Parathyroid adenoma (tissue), 2 donors: ENCODE measurements at regions not wholly inside any gene's neighbourhood (a gene's known extent, or its start where the extent isn't known, plus 50 kb on each side); places are given as distances from the start of the nearest gene placed in this dataset.

Experiments used
- H2AFZ ChIP-seq: fragments of 300-600 bp; sonication (generic); one replicate; pipeline ENCODE4 v1.7.0; 2017; ENCODE audit warnings: antibody characterized with exemption, mild to moderate bottlenecking
- H3K27ac ChIP-seq: fragments of 300-600 bp; sonication (generic); one replicate; pipeline ENCODE4 v1.7.0; 2017
- H3K27me3 ChIP-seq: fragments of 300-600 bp; sonication (generic); one replicate; pipeline ENCODE4 v1.7.0; 2017; ENCODE audit warnings: low read length; ENCODE audit not compliant: control insufficient read depth, insufficient read depth
- H3K36me3 ChIP-seq: fragments of 300-600 bp; sonication (generic); one replicate; pipeline ENCODE4 v1.7.0; 2017; ENCODE audit warnings: low read length; ENCODE audit not compliant: control insufficient read depth, insufficient read depth
- H3K4me1 ChIP-seq: fragments of 300-600 bp; sonication (generic); one replicate; pipeline ENCODE4 v1.7.0; 2017; ENCODE audit warnings: control low read depth
- H3K4me2 ChIP-seq: fragments of 300-600 bp; sonication (generic); one replicate; pipeline ENCODE4 v1.7.0; 2017; ENCODE audit warnings: low read length
- H3K4me3 ChIP-seq: fragments of 300-600 bp; sonication (generic); one replicate; pipeline ENCODE4 v1.7.0; 2017; ENCODE audit warnings: low read depth, low read length
- H3K79me2 ChIP-seq: fragments of 300-600 bp; sonication (generic); one replicate; pipeline ENCODE4 v1.7.0; 2017; ENCODE audit warnings: control low read depth
- H3K9ac ChIP-seq: fragments of 300-600 bp; sonication (generic); one replicate; pipeline ENCODE4 v1.7.0; 2017; ENCODE audit warnings: mild to moderate bottlenecking
- H3K9me3 ChIP-seq: fragments of 300-600 bp; sonication (generic); one replicate; pipeline ENCODE4 v1.7.0; 2017; ENCODE audit warnings: low read length; ENCODE audit not compliant: control insufficient read depth
- TF ChIP-seq, protein P1 (sequence below): fragments of 300-600 bp; sonication (generic); IDR thresholded peaks from one replicate; pipeline ENCODE4 v1.7.0; 2017; ENCODE audit warnings: antibody characterized with exemption, mild to moderate bottlenecking
- donor health status: primary hyperparathyroidism.

DNA sequence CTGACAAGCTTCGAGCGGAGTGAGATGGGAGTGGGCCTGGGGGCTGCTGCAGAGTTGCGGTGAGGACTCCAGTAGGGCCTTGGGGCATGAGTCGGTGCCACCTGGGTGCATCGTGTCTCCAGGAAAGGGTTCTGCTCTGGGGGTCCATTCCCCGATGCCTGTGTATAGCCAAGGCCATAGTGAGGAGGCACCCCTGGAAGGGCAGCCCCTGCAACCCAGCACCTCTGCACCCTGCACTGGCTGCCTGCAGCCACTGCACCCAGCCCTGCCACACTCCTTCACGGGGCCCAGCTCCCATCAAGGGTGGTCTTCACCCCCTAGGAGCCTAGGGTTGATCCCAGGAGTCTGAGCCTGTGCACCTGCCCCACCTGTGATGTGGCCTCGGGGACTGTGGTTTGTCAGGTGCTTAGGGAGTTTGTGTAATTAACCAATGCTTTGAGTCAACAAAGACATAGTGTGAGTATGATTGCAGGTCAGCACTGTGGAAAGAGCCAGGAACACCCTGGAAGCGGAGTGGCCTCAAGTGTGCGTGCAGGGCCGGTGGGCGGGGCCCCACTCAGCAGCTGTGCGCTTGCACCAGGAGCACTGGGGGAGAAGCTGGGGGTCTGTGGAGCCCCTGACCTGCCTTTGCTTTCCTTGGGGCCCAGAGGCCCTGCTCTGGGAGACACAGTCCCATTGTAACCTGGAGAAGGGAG is 1299.3 kb downstream of the BRD1 start:
- Histone ChIP-seq H3K79me2 (no peaks in the 10 kb centered on the region), H3K9me3 (no peaks in the 10 kb centered on the region), H3K9ac (no peak overlapping the region), H3K4me1 (no peaks in the 10 kb centered on the region), H3K36me3 (no peaks in the 10 kb centered on the region), H3K4me3 (no peak overlapping the region), H3K27ac (no peak overlapping the region), H2AFZ (no peak overlapping the region), H3K4me2 (no peak overlapping the region), H3K27me3 (peaks cover 4% of the 10 kb centered on the region)
- TF ChIP-seq, protein P1, sequence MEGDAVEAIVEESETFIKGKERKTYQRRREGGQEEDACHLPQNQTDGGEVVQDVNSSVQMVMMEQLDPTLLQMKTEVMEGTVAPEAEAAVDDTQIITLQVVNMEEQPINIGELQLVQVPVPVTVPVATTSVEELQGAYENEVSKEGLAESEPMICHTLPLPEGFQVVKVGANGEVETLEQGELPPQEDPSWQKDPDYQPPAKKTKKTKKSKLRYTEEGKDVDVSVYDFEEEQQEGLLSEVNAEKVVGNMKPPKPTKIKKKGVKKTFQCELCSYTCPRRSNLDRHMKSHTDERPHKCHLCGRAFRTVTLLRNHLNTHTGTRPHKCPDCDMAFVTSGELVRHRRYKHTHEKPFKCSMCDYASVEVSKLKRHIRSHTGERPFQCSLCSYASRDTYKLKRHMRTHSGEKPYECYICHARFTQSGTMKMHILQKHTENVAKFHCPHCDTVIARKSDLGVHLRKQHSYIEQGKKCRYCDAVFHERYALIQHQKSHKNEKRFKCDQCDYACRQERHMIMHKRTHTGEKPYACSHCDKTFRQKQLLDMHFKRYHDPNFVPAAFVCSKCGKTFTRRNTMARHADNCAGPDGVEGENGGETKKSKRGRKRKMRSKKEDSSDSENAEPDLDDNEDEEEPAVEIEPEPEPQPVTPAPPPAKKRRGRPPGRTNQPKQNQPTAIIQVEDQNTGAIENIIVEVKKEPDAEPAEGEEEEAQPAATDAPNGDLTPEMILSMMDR = no peak

DNA sequence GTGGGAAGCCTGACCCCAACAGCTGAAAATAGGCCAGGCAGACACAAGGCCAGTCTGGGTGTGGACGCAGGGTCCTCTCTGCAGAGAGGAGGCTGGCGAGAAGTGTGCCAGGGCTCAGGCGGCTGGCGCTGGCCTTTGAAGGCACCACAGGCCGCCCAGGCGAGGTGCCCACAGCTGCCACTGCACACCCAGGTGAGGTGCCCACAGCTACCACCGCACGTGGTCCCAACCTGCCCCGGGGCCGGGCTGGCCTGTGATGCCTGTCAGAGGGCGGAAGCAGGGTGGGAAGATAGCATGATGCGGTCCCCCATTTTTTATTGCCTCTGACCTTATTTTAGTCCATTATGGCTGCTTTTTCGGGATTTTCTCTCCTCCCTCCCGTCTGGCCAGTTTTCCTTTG is 1303.9 kb downstream of the BRD1 start:
- TF ChIP-seq, protein P1 = no peak
- no peak overlapping the region for H2AFZ ChIP-seq
- H3K4me3 ChIP-seq = no peak overlapping the region
- H3K27me3 ChIP-seq = peaks cover 4% of the 10 kb centered on the region
- no peaks in the 10 kb centered on the region for H3K36me3 ChIP-seq
- H3K4me1 ChIP-seq = no peaks in the 10 kb centered on the region
- H3K79me2 ChIP-seq = no peaks in the 10 kb centered on the region
- no peak overlapping the region for H3K4me2 ChIP-seq
- H3K27ac ChIP-seq = no peak overlapping the region
- no peak overlapping the region for H3K9ac ChIP-seq
- no peaks in the 10 kb centered on the region for H3K9me3 ChIP-seq

DNA sequence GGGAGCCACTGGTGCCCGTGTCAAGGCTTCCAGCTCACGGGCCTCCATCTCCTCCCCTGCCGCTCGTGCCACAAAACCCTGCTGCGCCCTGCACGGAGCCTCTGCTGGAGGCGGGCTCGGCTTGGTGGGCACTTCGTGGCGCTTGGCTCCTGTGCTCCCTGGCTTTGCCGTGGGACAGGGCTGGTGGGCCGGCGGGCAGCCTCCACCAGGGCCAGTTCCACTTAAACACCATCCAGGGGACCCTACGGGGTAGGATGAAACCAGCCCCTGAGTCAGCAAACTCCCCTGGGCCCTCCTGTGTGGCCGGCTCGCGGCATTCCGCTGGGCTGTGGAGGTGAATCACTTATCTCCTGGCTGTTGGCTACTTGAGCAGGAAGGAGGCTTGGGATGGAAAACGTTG is 1304.6 kb downstream of the BRD1 start:
- no peaks in the 10 kb centered on the region for H3K79me2 ChIP-seq
- H3K9ac ChIP-seq = no peak overlapping the region
- H3K36me3 ChIP-seq = no peaks in the 10 kb centered on the region
- no peaks in the 10 kb centered on the region for H3K9me3 ChIP-seq
- no peak overlapping the region for H3K4me2 ChIP-seq
- TF ChIP-seq, protein P1 = no peak
- peaks cover 4% of the 10 kb centered on the region for H3K27me3 ChIP-seq
- H3K4me1 ChIP-seq = no peaks in the 10 kb centered on the region
- H3K4me3 ChIP-seq = no peak overlapping the region
- no peak overlapping the region for H2AFZ ChIP-seq
- H3K27ac ChIP-seq = no peak overlapping the region

DNA sequence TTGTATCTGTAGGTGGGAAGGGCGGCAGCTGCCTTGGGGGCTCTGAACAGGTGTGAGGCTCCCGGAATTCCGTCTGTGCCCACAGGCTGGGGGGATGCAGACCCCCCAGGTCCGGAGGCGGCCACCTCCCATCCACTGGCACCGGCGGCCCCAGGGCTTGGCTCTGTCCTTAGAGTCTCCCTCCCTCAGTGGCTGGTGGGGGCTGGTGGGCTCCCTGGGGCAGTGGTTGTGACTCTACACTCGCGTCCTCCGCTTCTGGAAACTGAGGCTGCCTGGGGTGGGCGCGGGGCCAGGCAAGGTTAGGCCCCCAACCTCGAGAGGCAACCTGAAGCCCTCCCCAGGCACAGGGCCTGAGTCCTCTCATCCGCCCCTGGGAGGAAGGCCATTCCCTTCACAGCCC is 1305.4 kb downstream of the BRD1 start:
- Histone ChIP-seq H3K4me3 (no peak overlapping the region), H3K27me3 (peaks cover 4% of the 10 kb centered on the region), H3K9me3 (no peaks in the 10 kb centered on the region), H3K27ac (no peak overlapping the region), H3K36me3 (no peaks in the 10 kb centered on the region), H3K9ac (no peak overlapping the region), H2AFZ (no peak overlapping the region), H3K4me1 (no peaks in the 10 kb centered on the region), H3K79me2 (no peaks in the 10 kb centered on the region), H3K4me2 (no peak overlapping the region)
- TF ChIP-seq, protein P1 = no peak

DNA sequence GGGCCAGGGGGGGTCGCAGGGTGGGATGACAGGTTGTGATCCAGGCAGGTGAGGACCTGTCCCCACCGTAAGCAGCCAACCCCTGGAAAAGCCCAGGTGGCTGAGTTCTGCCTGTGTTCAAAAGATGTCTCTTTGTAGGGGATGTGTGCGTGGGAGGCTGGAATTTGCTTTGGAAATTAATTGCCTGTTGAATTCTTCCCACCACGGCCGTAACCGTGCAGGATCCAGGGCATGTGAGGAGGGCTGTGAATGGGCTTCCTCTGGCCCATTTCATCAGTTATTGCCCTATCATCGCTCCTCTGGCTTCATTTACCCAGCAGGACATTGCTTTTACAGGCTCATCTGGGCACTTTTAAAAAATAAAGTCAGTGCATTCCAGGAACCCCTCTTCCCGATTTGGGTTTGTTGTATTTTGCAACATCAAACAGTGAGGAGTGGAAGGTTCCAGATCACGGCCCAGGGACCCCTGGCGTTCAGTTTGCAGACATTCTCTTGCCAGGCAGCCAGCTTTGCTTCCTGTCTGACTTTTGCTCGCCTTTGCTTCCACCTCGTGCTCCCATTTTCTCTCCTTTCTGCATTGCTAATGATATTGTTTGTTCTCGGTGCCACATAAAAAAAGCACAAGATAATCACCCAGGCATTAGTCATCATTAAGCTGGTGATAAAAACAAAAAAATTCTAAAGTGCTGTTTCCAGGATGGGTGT is 1306.6 kb downstream of the BRD1 start:
- no peaks in the 10 kb centered on the region for H3K79me2 ChIP-seq
- no peaks in the 10 kb centered on the region for H3K4me1 ChIP-seq

More for the DNA sequence above, 1306.6 kb downstream of the BRD1 start:
- H3K36me3 ChIP-seq = no peaks in the 10 kb centered on the region
- H3K27me3 ChIP-seq = peaks cover 2% of the 10 kb centered on the region
- TF ChIP-seq, protein P1 = no peak
- no peak overlapping the region for H2AFZ ChIP-seq
- no peak overlapping the region for H3K27ac ChIP-seq
- H3K4me3 ChIP-seq = no peak overlapping the region
- no peaks in the 10 kb centered on the region for H3K9me3 ChIP-seq
- H3K9ac ChIP-seq = no peak overlapping the region
- no peak overlapping the region for H3K4me2 ChIP-seq
